Esophagus muscularis mucosa (tissue), 3 donors: ENCODE measurements at regions not wholly inside any gene's neighbourhood (a gene's known extent, or its start where the extent isn't known, plus 50 kb on each side); places are given as distances from the start of the nearest gene placed in this dataset.

ENCODE experiments used
- CTCF ChIP-seq, 3 experiments: fragments of 200-600 bp in 2 of 3; fragments of 450-650 bp in 1 of 3; sonication (generic) in 2 of 3; IDR thresholded peaks; one replicate each; pipeline ENCODE4 v1.5.1; 2017 to 2019; ENCODE audit warnings: antibody characterized with exemption in 3 of 3, mild to moderate bottlenecking in 2 of 3, moderate library complexity in 1 of 3
- POLR2AphosphoS5 ChIP-seq, 2 donors: sonication (generic); formaldehyde crosslinking; IDR thresholded peaks; one replicate each; pipeline ENCODE4 v1.6.1; 2017; ENCODE audit warnings: antibody characterized with exemption in 2 of 2

GRCh38 chrX:45872480-45872879 lies 671.8 kb upstream of the DIPK2B start:
- no peak for TF ChIP-seq POLR2AphosphoS5 (IDR thresholded peaks at IDR 0.05)
- TF ChIP-seq CTCF (IDR thresholded peaks at IDR 0.05) = no peak
